Colonic mucosa (tissue), 4 donors: ENCODE measurements at regions not wholly inside any gene's neighbourhood (a gene's known extent, or its start where the extent isn't known, plus 50 kb on each side); places are given as distances from the start of the nearest gene placed in this dataset.

Experiments
- DNase-seq: peaks from one replicate; pipeline ENCODE4 v3.0.0-alpha.2; 2020
- H3K27ac ChIP-seq: fragments of 200-600 bp; one replicate; pipeline ENCODE4 v1.8.0; 2021
- H3K27me3 ChIP-seq: fragments of 200-600 bp; one replicate; pipeline ENCODE4 v1.8.0; 2021
- H3K36me3 ChIP-seq: fragments of 200-600 bp; one replicate; pipeline ENCODE4 v1.8.0; 2021
- H3K4me1 ChIP-seq: fragments of 200-600 bp; one replicate; pipeline ENCODE4 v1.8.0; 2021; ENCODE audit warnings: mild to moderate bottlenecking
- H3K4me3 ChIP-seq: fragments of 200-600 bp; one replicate; pipeline ENCODE4 v1.8.0; 2021
- H3K9ac ChIP-seq, 2 donors: one replicate each; pipeline ENCODE4 v1.7.0; 2013; ENCODE audit warnings: control low read depth in 2 of 2, low read depth in 2 of 2, low read length in 2 of 2
- H3K9me3 ChIP-seq: fragments of 200-600 bp; one replicate; pipeline ENCODE4 v1.8.0; 2021
- CTCF ChIP-seq: fragments of 200-600 bp; IDR thresholded peaks from one replicate; pipeline ENCODE4 v1.8.0; 2022; ENCODE audit warnings: antibody characterized with exemption, mild to moderate bottlenecking
- intact Hi-C: fragments of 100-400 bp; cut with DNase I; formaldehyde crosslinking; loops from one replicate; pipeline ENCODE4 v1.14.1; 2022
- donor health status: healthy.
- donor health status: DM: no; HTN: no; CAD: no.
- donor health status: DM: no; HTN: no; CAD: no.

GRCh38 chr5:168011096-168011495 is 280.3 kb upstream of the WWC1 start:
- DNase-seq = no peak
- Histone ChIP-seq H3K36me3 (no peaks in the 10 kb centered on the region), H3K4me1 (no peaks in the 10 kb centered on the region), H3K4me3 (no peak overlapping the region), H3K9me3 (no peaks in the 10 kb centered on the region), H3K27me3 (no peaks in the 10 kb centered on the region), H3K9ac (no peak overlapping the region), H3K27ac (no peak overlapping the region)
- intact Hi-C loops = no loop called here
- TF ChIP-seq CTCF = no peak

- Histone ChIP-seq H3K4me1 (no peaks in the 10 kb centered on the region), H3K27ac (no peak overlapping the region), H3K9me3 (no peaks in the 10 kb centered on the region), H3K9ac (no peak overlapping the region), H3K27me3 (no peaks in the 10 kb centered on the region), H3K36me3 (no peaks in the 10 kb centered on the region), H3K4me3 (no peak overlapping the region)
- no peak for DNase-seq
- intact Hi-C loops = no loop called here
- no peak for TF ChIP-seq CTCF
Measured at GRCh38 chr5:168012006-168012405, 279.4 kb upstream of the WWC1 start.

- H3K4me3 ChIP-seq = no peak overlapping the region
- no peak overlapping the region for H3K27ac ChIP-seq
- intact Hi-C loops = no loop called here
- no peaks in the 10 kb centered on the region for H3K4me1 ChIP-seq
- no peaks in the 10 kb centered on the region for H3K27me3 ChIP-seq
- no peak overlapping the region for H3K9ac ChIP-seq
- no peak for TF ChIP-seq CTCF
- no peaks in the 10 kb centered on the region for H3K9me3 ChIP-seq
- DNase-seq = no peak
- no peaks in the 10 kb centered on the region for H3K36me3 ChIP-seq
Measured at GRCh38 chr5:168013546-168013945, 277.9 kb upstream of the WWC1 start.

- Histone ChIP-seq H3K27me3 (no peaks in the 10 kb centered on the region), H3K9ac (no peak overlapping the region), H3K9me3 (no peaks in the 10 kb centered on the region), H3K36me3 (no peaks in the 10 kb centered on the region), H3K4me1 (no peaks in the 10 kb centered on the region), H3K4me3 (no peak overlapping the region), H3K27ac (no peak overlapping the region)
- DNase-seq = no peak
- no peak for TF ChIP-seq CTCF
- intact Hi-C loops = no loop called here
Measured at GRCh38 chr5:168014433-168015123, 276.9 kb upstream of the WWC1 start.

GRCh38 chr5:168015506-168015905 is 275.9 kb upstream of the WWC1 start:
- H3K9me3 ChIP-seq = no peaks in the 10 kb centered on the region
- intact Hi-C loops = no loop called here
- no peak for TF ChIP-seq CTCF

More at GRCh38 chr5:168015506-168015905, 275.9 kb upstream of the WWC1 start:
- no peaks in the 10 kb centered on the region for H3K36me3 ChIP-seq
- no peak overlapping the region for H3K27ac ChIP-seq
- H3K4me3 ChIP-seq = no peak overlapping the region
- DNase-seq = no peak
- H3K9ac ChIP-seq = no peak overlapping the region
- no peaks in the 10 kb centered on the region for H3K27me3 ChIP-seq
- no peaks in the 10 kb centered on the region for H3K4me1 ChIP-seq
